ENCODE measurements at regions not wholly inside any gene's neighbourhood (a gene's known extent, or its start where the extent isn't known, plus 50 kb on each side); places are given as distances from the start of the nearest gene placed in this dataset.

DNA sequence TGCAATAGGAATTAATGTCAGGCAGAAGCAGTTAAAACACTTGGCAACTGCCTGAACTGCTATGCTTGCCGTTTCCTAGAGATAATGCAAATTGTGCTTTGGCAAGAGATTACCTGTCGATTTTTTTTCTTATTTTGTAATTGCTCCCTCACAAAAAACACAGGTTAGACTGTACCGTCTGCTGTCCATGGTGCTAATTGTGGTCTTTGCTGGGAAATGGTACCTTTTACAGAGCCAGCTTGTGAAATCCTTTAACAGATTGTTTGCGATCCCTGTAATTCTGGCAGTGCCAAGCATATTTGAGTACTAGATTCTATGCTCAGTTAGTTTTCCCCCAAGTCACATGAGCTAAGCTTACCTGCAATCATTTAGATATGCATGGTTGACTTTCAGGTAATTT lies 2125.8 kb upstream of the WWC1 start:
- H3K27me3 ChIP-seq (ENCODE audit: control insufficient read depth, insufficient read depth, low read length), result no peaks in the 10 kb centered on the region
- no peaks in the 10 kb centered on the region for H3K36me3 ChIP-seq (ENCODE audit: control insufficient read depth, insufficient read depth, low read length)
- no peak overlapping the region for H3K9ac ChIP-seq (ENCODE audit: low read length)
- no peaks in the 10 kb centered on the region for H3K4me1 ChIP-seq (ENCODE audit: control insufficient read depth, insufficient read depth, low read length)
- H3K4me3 ChIP-seq (ENCODE audit: low read length), result no peak overlapping the region
- no peak overlapping the region for H3K27ac ChIP-seq (ENCODE audit: low read depth, low read length)

DNA sequence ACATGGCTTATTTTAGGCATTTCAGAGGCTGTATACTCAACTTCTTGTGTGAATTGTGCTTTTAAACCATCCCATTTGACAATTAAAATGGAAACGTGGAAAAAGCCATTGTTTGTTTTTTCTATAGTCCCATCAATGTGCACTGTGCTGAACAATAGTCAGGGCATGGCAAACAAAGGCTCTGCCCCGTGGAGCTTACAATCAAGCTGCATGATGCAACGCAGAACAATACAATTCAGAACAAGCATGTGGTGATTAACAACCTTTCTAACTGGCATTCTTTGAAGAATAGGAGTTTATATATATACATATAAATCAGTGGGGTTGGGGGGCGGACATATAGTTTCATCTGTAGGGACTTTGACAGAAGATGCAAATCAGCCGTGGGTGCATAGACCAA lies 2125.4 kb upstream of the WWC1 start:
- no peaks in the 10 kb centered on the region for H3K36me3 ChIP-seq (ENCODE audit: control insufficient read depth, insufficient read depth, low read length)
- no peaks in the 10 kb centered on the region for H3K27me3 ChIP-seq (ENCODE audit: control insufficient read depth, insufficient read depth, low read length)
- H3K4me1 ChIP-seq (ENCODE audit: control insufficient read depth, insufficient read depth, low read length), result no peaks in the 10 kb centered on the region
- no peak overlapping the region for H3K4me3 ChIP-seq (ENCODE audit: low read length)
- H3K9ac ChIP-seq (ENCODE audit: low read length), result no peak overlapping the region
- H3K27ac ChIP-seq (ENCODE audit: low read depth, low read length), result no peak overlapping the region

DNA sequence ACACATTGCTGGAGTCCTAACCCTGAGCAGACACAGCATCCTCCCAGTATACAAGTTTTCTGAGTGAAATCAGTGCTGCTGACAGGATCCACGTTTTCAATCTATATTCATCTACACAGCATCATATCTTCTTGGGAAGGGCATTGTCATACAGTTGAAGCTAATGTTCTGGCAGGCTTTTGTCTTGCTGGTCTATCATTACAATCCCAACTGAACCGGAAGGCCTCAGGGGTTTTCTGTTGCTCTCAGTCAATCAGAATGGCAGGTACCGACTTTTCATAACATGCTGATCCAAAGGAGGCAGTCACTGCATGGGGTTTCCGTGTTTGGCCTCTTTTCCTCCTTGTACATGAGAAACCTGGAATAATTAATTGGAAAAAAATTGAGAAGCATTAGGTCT lies 2118.8 kb upstream of the WWC1 start:
- Histone ChIP-seq H3K27ac (ENCODE audit: low read depth, low read length) (no peak overlapping the region), H3K9ac (ENCODE audit: low read length) (no peak overlapping the region), H3K4me3 (ENCODE audit: low read length) (no peak overlapping the region), H3K4me1 (ENCODE audit: control insufficient read depth, insufficient read depth, low read length) (no peaks in the 10 kb centered on the region), H3K27me3 (ENCODE audit: control insufficient read depth, insufficient read depth, low read length) (no peaks in the 10 kb centered on the region), H3K36me3 (ENCODE audit: control insufficient read depth, insufficient read depth, low read length) (no peaks in the 10 kb centered on the region)

DNA sequence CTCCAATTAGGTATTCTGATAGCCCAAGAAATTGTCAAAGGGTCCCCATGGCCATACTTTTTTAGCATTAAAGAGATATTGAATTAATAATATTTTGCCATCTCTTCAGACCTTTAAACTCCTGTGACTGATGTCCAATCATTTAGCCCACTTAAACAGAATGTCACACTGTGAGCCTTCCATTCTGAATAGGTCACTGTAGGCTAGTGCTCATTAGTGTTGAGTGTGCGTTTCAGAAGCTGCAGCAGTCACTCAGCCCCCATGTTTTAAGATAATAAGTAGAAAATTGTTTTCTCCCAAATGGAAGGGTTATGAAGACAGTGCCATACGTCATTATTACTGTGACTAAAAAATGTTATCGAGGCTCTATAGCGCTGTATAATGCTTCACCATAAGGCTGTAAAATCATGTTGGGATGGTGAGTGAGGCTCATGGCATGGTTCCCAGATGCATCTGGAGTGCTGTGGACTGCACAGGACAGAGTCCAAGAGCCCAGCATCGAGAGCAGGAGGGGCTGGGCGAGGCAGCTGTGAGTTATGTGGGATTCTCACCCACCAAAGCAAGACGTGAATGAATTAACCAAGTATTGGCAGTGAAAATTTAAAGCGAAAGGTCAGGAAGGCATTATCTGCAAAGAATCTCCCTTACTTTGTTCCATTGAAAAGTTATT lies 2112.9 kb upstream of the WWC1 start:
- Histone ChIP-seq H3K9ac (ENCODE audit: low read length) (no peak overlapping the region), H3K27me3 (ENCODE audit: control insufficient read depth, insufficient read depth, low read length) (no peaks in the 10 kb centered on the region), H3K4me3 (ENCODE audit: low read length) (no peak overlapping the region), H3K4me1 (ENCODE audit: control insufficient read depth, insufficient read depth, low read length) (no peaks in the 10 kb centered on the region), H3K27ac (ENCODE audit: low read depth, low read length) (no peak overlapping the region), H3K36me3 (ENCODE audit: control insufficient read depth, insufficient read depth, low read length) (no peaks in the 10 kb centered on the region)

DNA sequence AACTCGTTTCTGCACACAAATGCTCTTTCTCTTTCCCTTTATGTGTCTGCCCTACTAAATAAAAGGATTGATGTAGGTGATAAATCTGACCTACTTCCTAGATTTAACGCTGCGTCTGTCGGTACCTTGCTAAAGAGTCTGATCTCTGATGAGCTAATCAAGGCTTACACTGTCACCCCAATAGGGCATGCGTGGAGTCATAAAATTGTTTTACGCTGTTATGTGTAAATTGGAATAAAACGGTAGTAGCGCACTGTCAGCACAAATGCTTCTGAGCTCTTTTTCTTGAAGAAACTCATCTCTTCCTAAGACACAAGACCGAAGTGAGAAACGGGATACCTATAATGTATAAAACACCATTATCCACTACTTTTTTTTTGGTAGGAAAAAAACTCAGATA lies 2106.3 kb upstream of the WWC1 start:
- no peaks in the 10 kb centered on the region for H3K27me3 ChIP-seq (ENCODE audit: control insufficient read depth, insufficient read depth, low read length)
- no peak overlapping the region for H3K9ac ChIP-seq (ENCODE audit: low read length)
- H3K4me3 ChIP-seq (ENCODE audit: low read length), result no peak overlapping the region
- no peaks in the 10 kb centered on the region for H3K36me3 ChIP-seq (ENCODE audit: control insufficient read depth, insufficient read depth, low read length)
- H3K27ac ChIP-seq (ENCODE audit: low read depth, low read length), result no peak overlapping the region
- H3K4me1 ChIP-seq (ENCODE audit: control insufficient read depth, insufficient read depth, low read length), result no peaks in the 10 kb centered on the region

DNA sequence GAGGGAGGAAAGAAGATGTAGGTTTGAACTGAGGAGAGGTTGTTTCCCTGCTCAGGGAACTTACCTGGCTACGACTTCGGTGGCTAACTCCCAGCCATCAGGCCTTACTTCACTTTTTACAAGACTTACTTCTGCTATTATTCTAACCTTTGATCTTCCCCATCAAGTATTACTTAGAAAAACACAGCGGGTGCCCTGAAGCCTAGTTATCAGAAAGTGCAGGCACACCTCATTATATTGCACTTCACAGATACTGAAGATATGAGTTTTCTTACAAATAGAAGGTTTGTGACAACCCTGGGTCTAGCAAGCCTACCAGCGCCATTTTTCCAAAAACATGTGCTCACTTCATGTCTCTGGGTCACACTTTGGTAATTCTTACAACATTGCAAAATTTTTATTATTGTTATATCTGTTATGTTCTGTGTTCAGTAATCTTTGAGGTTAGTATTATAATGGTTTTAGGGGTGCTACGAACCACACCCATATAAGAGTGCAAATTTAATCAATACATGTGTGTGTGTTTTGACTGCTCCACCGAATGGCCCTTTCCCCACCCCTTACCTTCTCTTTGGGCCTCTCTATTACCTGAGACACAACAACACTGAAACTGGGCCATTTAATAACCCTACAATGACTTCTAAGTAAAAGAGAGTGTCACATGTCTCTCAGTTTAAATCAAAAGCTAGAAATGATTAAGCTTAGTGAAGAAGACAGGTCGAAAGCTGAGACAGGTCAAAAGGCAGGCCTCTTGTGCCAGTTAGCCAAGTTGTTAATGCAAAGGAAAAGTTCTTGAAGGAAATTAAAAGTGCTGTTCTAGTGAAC lies 2102.7 kb upstream of the WWC1 start:
- H3K27ac ChIP-seq (ENCODE audit: low read depth, low read length), result no peak overlapping the region
- no peaks in the 10 kb centered on the region for H3K4me1 ChIP-seq (ENCODE audit: control insufficient read depth, insufficient read depth, low read length)
- no peaks in the 10 kb centered on the region for H3K36me3 ChIP-seq (ENCODE audit: control insufficient read depth, insufficient read depth, low read length)
- H3K27me3 ChIP-seq (ENCODE audit: control insufficient read depth, insufficient read depth, low read length), result no peaks in the 10 kb centered on the region
- H3K4me3 ChIP-seq (ENCODE audit: low read length), result no peak overlapping the region
- no peak overlapping the region for H3K9ac ChIP-seq (ENCODE audit: low read length)

DNA sequence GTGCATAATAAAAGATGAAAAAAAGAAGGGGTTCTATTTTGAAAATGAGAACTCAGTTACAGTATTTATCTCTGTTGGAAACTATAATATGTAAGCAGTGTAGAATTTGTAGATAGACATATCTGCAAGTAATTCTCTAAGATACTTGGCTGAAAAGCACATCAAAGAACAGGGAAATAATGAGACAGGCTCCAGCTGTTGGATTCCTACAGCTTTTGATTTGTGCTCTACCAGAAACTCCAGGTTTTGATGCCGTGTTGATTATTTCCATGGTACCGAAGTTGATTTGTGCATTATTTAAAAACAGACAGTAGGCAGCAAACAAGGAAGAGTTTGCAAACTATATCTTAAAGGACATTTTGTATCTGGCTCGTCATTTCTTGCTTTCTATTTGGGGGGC lies 2098.7 kb upstream of the WWC1 start:
- Histone ChIP-seq H3K4me3 (ENCODE audit: low read length) (no peak overlapping the region), H3K36me3 (ENCODE audit: control insufficient read depth, insufficient read depth, low read length) (no peaks in the 10 kb centered on the region), H3K9ac (ENCODE audit: low read length) (no peak overlapping the region), H3K27ac (ENCODE audit: low read depth, low read length) (no peak overlapping the region), H3K4me1 (ENCODE audit: control insufficient read depth, insufficient read depth, low read length) (no peaks in the 10 kb centered on the region), H3K27me3 (ENCODE audit: control insufficient read depth, insufficient read depth, low read length) (no peaks in the 10 kb centered on the region)

DNA sequence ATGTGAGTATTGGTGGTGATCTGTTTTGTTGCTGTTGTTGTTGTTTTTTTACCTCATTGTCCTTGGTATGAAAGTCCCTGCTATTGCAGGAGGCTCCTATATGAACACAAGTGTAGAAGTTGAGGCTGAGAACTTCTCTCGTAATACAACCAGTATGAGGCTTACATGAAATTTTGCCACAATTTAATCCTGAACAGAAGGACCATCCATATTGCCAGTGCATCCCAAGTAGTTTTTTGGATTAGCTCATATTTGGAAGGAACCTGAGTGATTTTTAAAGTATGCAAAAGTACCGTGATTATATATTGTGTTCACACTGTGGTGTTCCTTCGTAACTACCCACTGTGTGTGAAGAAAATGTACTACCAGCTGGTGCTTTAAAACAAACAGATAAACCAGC lies 2095.5 kb upstream of the WWC1 start:
- H3K27me3 ChIP-seq (ENCODE audit: control insufficient read depth, insufficient read depth, low read length), result no peaks in the 10 kb centered on the region
- H3K4me3 ChIP-seq (ENCODE audit: low read length), result no peak overlapping the region
- no peaks in the 10 kb centered on the region for H3K4me1 ChIP-seq (ENCODE audit: control insufficient read depth, insufficient read depth, low read length)
- H3K36me3 ChIP-seq (ENCODE audit: control insufficient read depth, insufficient read depth, low read length), result no peaks in the 10 kb centered on the region
- no peak overlapping the region for H3K27ac ChIP-seq (ENCODE audit: low read depth, low read length)
- no peak overlapping the region for H3K9ac ChIP-seq (ENCODE audit: low read length)

DNA sequence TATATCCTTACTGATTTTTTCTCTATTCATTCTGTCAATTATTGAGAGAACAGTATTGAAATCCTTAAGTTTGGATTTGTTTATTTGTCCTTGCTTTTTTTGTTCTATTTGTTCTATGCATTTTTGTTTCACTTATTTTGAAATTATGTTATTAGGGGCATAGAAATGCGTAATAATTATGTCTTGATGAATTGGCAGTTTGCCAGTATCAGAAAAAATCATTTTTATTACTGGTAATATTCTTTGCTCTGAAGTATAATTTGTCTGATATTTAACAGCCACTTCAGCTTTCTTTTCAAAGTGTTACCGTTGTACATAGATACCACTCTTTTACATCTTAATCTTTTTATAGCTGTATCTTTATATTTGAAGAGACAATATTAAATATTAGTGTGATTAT lies 2090.9 kb upstream of the WWC1 start:
- no peak overlapping the region for H3K9ac ChIP-seq (ENCODE audit: low read length)
- H3K27ac ChIP-seq (ENCODE audit: low read depth, low read length), result no peak overlapping the region
- H3K27me3 ChIP-seq (ENCODE audit: control insufficient read depth, insufficient read depth, low read length), result no peaks in the 10 kb centered on the region
- H3K36me3 ChIP-seq (ENCODE audit: control insufficient read depth, insufficient read depth, low read length), result no peaks in the 10 kb centered on the region
- no peaks in the 10 kb centered on the region for H3K4me1 ChIP-seq (ENCODE audit: control insufficient read depth, insufficient read depth, low read length)
- H3K4me3 ChIP-seq (ENCODE audit: low read length), result no peak overlapping the region

DNA sequence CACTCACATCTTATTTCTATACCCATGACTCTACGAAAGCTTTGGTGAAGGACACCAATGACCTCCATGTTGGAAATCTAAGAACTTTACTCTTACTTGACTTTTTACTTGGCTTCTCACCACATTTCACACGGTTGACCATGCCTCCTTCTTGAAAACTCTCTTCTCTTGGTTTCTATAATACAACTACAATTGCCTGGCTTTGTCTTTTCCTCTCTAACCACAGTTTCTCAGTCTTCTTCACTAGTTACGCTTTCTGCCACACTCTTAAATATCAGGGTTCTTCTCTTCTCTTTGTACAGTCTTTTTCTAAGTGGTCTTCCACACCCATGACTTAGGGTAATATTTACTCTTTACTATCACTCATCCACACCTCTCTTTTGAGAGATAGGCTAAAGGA lies 2079.8 kb upstream of the WWC1 start:
- H3K27me3 ChIP-seq (ENCODE audit: control insufficient read depth, insufficient read depth, low read length), result no peaks in the 10 kb centered on the region

DNA sequence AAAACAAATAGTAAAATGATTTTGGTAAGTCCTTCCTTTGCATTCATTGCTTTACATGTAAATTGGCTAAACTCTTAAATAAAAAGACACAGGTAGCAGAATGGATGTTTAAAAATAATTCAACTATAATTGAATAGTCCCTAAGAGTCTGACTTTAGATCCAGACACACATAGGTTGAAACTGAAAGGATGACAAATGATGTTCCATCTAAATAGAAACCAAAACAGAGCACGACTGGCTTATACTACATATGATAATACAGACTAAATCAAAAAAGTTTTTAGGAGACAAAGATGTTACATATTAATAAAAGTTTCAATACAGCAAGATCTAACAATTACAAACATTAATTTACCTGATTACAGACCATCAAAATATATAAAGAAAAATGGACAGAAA lies 2055.1 kb upstream of the WWC1 start:
- Histone ChIP-seq H3K27ac (ENCODE audit: low read depth, low read length) (no peak overlapping the region), H3K9ac (ENCODE audit: low read length) (no peak overlapping the region), H3K36me3 (ENCODE audit: control insufficient read depth, insufficient read depth, low read length) (no peaks in the 10 kb centered on the region), H3K4me3 (ENCODE audit: low read length) (no peak overlapping the region), H3K27me3 (ENCODE audit: control insufficient read depth, insufficient read depth, low read length) (no peaks in the 10 kb centered on the region), H3K4me1 (ENCODE audit: control insufficient read depth, insufficient read depth, low read length) (no peaks in the 10 kb centered on the region)

More for the DNA sequence above, 2079.8 kb upstream of the WWC1 start:
- H3K4me3 ChIP-seq (ENCODE audit: low read length), result no peak overlapping the region
- no peaks in the 10 kb centered on the region for H3K4me1 ChIP-seq (ENCODE audit: control insufficient read depth, insufficient read depth, low read length)
- H3K36me3 ChIP-seq (ENCODE audit: control insufficient read depth, insufficient read depth, low read length), result no peaks in the 10 kb centered on the region
- H3K27ac ChIP-seq (ENCODE audit: low read depth, low read length), result no peak overlapping the region
- H3K9ac ChIP-seq (ENCODE audit: low read length), result no peak overlapping the region

DNA sequence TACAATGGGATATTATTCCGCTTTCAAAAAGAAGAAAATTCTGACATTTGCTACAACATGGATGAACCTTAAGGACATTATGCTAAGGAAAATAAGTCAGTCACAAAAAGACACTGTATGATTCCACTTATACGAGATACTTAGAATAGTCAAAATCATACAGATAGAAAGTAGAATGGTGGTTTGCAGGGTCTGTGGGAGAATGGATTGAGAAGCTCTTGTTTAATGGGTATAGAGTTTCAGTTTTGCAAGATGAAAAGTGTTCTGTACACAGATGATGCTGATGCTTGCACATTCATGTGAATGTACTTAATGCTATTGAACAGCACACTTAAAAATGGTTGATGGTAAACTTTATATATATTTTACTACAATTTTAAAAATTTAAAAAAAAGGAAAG lies 2050.7 kb upstream of the WWC1 start:
- H3K27ac ChIP-seq (ENCODE audit: low read depth, low read length), result no peak overlapping the region
- H3K9ac ChIP-seq (ENCODE audit: low read length), result no peak overlapping the region
- no peaks in the 10 kb centered on the region for H3K4me1 ChIP-seq (ENCODE audit: control insufficient read depth, insufficient read depth, low read length)
- H3K27me3 ChIP-seq (ENCODE audit: control insufficient read depth, insufficient read depth, low read length), result no peaks in the 10 kb centered on the region
- no peaks in the 10 kb centered on the region for H3K36me3 ChIP-seq (ENCODE audit: control insufficient read depth, insufficient read depth, low read length)
- H3K4me3 ChIP-seq (ENCODE audit: low read length), result no peak overlapping the region

DNA sequence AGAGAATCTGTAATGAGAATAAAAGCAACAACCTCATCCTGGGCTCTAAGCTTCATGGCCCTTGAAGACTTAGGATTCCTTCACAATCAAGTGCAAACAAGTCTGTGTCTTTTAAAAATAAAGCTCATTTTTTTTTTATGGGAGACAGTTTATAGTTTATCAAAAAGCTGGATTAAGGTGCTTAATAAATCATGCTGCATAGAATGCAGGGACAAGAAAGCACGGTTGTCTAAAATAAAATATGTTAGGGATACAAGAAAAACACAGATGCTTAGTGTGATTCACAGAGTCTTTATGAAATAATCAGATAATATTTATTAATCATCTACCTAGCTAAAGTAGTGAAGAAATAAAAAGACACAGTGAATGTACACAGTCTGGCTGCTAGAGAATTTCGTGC lies 2045.9 kb upstream of the WWC1 start:
- H3K36me3 ChIP-seq (ENCODE audit: control insufficient read depth, insufficient read depth, low read length), result no peaks in the 10 kb centered on the region
- no peak overlapping the region for H3K9ac ChIP-seq (ENCODE audit: low read length)
- no peak overlapping the region for H3K4me3 ChIP-seq (ENCODE audit: low read length)
- H3K27ac ChIP-seq (ENCODE audit: low read depth, low read length), result no peak overlapping the region
- H3K27me3 ChIP-seq (ENCODE audit: control insufficient read depth, insufficient read depth, low read length), result no peaks in the 10 kb centered on the region
- H3K4me1 ChIP-seq (ENCODE audit: control insufficient read depth, insufficient read depth, low read length), result no peaks in the 10 kb centered on the region

Measured in rectal smooth muscle tissue (tissue), 1 donor.